ENCODE measurements at regions not wholly inside any gene's neighbourhood (a gene's known extent, or its start where the extent isn't known, plus 50 kb on each side); places are given as distances from the start of the nearest gene placed in this dataset.

DNA sequence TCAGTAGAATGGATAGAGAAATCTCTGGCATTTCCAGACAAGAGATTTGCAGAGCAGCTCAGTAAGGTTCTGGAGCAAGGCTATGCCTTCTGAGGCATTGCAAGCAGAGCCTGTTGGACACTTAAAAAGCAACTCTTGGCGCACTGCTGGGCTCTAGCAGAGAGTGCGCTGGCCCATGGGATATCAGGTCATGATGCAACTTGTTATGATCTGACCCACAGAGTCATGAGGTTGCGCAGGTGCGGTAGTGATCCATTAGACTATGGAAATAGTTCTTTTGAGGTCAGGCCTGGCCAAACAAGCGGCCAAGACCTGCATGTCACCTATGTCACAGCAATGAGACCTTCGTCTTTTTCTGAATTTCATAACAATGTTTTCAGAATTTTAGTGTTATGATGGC, 168.6 kb downstream of the TMTC3 start:
- no peak for DNase-seq (ENCODE audit: low spot score)

DNA sequence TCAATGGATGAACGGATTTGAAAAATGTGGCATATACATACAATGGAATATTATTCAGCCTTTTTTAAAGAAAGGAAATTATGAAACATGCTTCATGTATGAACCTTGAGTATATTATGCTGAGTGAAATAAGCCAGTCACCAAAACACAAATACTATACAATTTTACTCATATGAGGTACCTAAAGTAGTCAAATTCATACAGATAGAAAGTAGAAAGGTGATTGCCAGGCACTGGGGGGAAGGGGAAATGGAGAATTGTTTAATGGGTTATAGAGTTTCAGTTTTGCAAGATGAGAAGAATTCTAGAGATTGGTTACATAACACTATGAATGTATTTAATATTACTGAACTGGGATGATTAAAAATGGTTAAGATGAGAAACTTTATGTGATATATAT, 171.4 kb downstream of the TMTC3 start:
- no peak for DNase-seq (ENCODE audit: low spot score)

DNA sequence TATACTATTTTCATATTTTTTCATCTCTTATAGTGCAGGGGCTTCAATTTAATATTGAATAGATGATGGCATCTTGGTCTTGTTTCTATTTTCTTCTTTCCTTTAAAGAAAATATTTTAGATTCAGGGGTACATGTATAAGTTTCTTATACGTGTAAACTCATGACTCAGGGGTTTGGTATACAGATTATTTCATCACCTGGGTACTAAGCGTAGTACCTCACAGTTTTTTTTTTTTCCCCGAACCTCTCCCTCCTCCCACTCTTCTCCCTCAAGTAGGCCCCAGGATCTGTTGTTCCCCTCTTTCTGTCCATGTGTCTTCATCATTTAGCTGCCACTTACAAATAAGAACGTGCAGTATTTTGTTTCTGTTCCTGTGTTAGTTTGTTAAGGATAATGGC, 172.6 kb downstream of the TMTC3 start:
- DNase-seq (ENCODE audit: low spot score): no peak

DNA sequence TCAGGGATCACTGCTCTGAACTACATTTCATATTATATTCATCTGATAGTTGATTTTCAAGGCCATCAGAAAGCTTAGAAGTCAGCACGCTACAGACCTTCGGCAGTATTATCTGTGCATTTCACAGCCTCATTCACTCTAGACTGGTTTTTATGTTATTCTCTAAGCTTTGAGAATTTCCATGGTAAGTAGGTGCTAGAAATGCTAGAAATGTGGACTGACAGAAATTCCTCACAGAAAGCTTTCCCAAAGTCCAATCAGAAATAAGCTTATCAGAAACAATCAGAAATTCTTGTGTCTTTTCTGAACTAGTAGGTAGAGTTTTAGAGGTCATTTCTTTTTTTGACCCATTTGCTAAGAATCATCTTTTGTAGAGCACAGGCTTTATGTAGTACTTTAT, 176.6 kb downstream of the TMTC3 start:
- no peak for DNase-seq (ENCODE audit: low spot score)

DNA sequence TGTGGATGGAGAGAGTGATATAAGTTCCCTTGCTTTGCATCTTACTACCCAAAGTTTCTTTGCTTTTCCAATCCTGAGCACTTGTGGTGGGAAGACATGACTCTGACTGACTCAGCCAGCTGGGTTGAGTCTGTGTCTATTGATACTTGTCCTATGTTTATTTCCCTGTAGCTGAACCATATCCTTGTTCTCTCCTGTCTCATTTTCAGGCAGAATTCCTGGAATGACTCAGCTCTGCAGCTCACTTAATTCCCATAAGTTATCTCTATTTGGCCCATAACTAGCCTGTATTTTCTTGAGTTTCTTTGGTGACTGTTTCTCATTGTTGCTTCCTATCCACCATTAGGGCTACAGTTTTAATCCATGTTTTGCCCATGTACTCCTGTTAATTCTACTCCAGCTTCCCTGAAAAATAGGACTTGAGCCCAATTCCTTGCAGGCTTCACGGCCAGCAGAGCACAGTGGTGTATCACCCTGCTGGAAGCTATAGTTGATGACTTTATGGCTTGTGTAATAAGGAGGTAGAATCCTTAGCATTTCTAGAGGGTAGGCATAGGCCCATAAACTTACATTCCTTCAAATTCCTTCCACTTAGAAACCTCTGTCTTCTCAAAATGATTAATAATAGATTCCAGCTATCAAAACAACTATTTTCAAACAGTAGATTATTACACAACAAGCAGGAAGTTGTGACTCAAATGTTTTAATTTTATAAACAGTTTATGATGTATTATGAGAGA, 183.1 kb downstream of the TMTC3 start:
- DNase-seq (ENCODE audit: low spot score): peak; percentile 72

DNA sequence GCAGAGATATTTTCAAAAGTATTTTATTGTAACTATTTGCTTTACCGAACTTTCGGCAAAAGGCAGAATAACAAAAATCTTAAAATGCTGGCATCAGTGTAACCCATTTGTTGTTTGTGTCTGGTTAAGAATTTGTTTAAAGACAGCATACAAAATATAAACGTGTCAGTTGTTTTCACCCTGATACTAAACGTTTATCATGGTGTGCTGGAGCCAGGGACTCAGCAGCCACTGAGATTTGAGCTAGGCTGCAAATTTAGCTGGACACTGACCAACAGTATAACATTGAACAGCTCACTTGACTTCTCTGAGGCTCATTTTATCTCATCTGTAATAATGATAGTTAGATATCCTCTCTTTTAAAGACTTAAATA, 183.7 kb downstream of the TMTC3 start:
- DNase-seq (ENCODE audit: low spot score): no peak

DNA sequence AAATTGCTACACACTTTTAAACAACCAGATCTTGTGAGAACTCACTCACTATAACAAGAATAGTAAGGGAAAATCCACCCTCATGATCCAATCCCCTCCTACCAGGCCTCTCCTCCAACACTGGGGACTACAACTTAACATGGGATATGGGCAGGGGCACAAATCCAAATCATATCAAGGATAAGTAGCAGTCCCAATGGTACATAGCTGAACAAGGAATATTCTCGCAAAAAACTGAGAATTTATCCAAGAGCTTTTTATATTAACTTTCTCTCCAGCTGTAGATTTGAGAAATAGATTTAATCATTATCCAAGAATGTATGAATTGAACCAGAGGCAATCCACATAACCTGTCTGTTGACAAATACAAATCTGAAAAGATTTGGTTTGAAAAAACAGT, 185.2 kb downstream of the TMTC3 start:
- no peak for DNase-seq (ENCODE audit: low spot score)

DNA sequence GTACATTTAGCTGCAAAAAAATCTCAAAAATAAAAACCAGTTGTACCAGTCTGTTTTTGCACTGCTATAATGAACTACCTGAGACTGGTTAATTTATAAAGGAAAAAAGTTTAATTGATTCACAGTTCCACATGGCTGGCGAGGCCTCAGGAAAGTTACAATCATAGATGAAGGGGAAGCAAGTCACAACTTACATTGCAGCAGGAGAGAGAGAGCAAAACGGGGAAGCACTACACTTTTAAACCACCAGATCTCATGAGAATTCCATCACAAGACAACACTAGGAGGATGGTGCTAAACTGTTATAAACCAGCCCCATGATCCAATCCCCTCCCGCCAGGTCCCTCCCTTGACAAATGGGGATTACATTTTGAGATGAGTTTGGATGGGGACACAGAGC, 186.0 kb downstream of the TMTC3 start:
- DNase-seq (ENCODE audit: low spot score): no peak

DNA sequence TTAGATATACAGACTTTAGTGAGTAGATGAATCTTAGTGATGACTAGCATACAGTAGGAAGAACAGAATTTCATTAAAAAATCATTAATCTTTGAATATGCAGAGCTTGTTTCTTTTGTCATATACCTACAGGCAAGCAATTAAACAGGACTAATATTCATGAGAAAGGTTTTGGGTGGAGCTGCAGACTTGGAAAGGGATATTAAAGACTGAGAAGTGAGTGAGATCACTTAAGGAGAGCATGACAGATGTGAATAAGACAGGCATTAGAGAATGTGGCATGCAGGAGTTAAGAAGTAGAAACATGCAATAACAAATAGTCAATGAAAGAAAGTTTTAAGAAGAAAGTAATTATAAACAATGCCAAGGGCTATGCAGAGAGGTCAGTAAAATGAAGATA, 187.7 kb downstream of the TMTC3 start:
- no peak for DNase-seq (ENCODE audit: low spot score)

DNA sequence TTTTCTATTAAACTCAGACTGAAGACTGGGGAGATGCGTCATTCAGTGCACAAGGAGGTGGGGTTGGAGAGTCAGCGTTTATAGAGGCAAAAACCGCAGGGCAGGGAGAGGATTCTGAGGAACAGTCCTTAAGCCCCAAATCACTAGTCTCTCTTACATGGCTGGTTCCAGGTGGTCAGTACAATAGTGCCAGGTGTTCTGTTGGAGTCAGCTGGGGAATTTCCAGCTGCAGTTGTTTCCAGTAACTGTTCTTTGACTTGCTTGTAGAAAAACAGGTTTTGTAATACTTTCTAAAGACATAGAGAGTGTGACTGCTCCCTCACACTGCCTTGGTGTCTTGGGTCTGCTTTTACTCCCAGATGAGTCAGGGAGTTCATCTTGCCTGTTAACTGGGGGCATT, 192.2 kb downstream of the TMTC3 start:
- peak; percentile 61 for DNase-seq (ENCODE audit: low spot score)

DNA sequence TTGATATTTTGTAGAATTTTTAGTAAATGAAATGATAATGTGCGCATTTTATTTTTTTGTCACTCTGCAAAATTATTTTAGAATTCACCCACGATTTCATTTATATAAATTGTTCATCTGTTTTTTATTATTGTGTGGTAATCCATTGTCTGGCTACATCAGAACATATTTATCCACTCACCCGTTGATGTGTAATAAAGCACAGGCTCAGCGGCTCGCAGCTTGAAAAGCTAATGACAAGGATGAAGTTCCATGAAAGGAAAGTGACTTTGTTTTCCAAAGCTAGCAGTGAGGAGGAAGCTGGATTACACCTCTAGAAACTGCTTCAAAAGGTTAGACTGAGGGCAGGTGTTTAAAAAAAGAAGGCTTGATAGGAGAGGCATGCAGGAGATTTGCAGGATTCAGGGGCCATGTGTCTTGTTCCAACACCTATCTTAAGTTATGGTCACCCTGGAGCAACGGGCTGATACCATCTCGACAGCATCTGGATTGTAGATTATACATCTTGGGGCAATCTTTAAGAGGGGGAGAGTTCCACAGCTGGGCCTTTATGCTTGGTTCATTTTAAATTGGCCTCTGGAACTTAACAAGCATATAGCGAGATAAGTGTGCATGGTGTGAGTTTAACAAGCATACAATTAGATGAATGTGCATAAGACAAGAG, 194.1 kb downstream of the TMTC3 start:
- DNase-seq (ENCODE audit: low spot score): no peak

DNA sequence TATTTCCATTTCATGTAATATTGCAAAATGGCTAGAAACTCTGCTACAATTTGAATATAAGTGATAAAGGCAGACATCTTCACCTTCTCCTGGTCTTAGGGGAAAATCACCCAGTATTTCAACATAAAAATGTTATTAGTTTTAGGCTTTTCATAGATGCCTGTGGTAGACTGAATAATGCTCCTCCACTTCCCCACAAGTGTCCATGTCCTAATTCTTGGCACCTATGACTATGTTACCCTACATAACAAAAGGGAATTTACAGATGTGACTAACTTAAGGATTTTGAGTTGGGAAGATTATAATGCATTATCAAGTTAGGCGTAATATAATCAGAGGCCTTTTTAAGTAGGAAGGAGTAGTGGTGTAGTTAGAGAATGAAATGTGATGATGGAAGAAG, 196.4 kb downstream of the TMTC3 start:
- DNase-seq (ENCODE audit: low spot score): no peak

DNA sequence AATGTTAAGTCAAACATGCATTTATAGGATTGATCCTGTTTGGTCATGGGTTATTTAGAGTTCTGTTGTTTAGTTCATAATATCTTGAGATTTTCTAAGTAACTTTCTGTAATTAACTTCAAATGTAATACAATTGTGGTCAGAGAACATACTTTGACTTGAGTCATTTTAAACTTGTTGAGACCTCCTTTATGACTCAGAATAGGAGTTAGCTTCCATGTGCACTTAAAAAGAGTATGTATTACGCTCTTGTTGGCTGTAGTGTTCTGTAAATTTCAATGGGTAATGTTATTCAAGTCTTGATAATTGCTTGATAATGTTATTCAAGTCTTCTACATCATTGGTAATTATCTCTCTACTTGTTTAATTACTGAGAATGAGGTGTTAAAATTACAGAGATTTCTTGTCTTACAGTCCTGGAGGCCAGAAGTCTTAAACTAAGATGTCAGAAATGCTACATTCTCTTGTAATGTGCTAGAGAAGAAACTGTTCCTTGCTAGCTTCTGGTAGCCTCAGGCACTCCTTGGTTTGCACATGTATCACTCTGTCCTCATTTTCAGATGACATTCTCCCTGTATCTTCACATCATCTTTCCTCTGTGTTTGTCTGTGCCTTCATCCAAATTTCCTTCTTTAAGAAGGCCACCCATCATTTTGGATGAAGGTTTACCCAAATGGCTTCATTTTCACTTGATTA, 197.3 kb downstream of the TMTC3 start:
- DNase-seq (ENCODE audit: low spot score): peak; percentile 16

DNA sequence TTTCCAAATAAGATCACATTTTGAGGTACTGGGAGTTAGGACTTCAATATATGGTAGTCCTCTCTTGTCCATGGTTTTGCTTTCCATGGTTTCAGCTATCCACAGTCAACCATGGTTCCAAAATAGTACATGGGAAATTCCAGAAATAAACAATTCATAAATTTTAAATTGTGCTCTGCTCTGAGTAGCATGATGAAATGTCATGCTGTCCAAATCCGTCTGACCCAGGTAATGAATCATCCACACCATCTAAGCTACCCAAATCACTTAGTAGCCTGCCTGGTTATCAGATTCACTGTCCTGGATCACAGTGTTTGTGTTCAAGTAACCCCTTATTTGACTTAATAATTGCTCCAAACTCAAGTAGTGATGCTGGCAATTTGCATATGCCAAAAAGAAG, 197.9 kb downstream of the TMTC3 start:
- peak; percentile 9 for DNase-seq (ENCODE audit: low spot score)

DNA sequence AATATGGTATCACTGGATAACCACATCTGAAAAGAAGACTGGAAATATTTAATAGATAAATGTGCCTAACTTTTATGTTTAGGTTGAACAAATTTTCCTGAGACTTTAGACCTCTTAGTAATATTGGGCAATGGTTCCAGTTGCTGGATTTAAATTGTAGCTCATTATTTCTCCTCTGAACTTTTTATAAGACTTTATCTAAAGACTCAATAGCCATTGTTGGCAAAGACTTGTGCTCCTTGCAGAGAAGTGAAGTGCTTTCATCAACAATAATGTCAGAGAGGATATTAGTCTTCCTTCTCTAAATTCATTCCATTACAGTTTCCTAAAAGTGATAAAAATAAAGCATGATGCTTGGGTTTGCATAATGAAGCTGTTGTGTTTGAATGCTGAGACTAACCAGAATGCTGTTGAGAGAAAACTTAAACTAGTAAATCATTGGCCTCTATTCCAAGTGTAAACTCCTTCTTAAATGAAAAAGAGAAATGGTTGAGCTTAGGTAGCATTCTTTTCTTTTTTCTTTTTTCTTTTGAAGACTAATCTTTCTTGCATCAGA, 200.2 kb downstream of the TMTC3 start:
- no peak for DNase-seq (ENCODE audit: low spot score)

DNA sequence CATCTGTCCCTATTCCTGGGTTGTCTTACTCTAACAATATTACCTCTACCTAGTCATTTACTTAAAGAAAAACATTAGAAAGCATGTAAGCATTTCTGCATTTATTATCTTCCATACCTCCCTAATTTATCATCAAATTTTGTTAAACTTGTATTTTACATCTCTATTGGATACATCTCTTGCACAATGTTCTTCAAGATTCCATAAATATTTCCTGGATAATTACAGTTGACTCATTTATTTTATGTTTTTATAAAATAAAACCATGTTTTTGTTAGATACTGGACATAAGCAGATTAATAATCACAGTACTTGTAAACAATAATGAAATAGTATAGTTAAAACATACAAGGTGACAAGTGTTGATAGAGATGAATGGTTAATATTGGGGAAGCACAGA, 209.0 kb downstream of the TMTC3 start:
- DNase-seq (ENCODE audit: low spot score): no peak

DNA sequence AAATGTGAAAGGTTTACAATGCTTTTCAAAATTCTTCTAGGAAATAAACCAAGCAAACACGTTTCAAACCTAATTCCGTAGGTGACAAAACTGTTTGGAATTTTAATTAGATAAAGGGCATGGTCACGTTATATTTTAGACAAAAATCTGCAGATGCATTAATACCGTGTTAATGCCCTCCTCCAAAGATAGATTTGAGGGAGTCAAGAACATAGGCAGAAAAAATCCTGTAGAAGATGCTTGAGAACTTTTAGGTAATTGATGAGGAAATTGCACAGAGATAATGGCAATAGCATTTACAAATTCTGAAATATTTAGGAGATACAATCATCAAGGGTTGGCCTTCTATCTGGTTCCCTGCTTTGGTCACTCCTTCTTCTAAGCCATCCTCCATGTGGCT, 212.6 kb downstream of the TMTC3 start:
- no peak for DNase-seq (ENCODE audit: low spot score)

DNA sequence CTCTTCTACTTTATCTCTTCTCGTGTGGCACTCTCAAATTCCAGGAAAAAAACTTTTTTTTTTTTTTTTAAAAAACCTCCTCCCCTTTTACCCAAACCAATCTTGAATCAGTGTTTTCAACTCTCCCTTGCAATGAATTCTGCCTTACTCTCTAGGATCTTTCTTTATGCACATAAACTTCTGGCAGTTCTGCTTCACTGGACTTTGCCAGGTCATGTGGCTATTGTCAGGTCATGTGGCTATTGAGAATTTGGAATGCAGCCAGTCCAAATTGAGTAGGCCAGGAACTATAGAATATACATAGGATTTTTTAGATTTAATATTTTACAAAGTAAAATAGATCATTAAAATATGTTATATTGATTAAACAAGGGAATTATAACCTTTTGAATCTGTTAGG, 218.2 kb downstream of the TMTC3 start:
- no peak for DNase-seq (ENCODE audit: low spot score)

DNA sequence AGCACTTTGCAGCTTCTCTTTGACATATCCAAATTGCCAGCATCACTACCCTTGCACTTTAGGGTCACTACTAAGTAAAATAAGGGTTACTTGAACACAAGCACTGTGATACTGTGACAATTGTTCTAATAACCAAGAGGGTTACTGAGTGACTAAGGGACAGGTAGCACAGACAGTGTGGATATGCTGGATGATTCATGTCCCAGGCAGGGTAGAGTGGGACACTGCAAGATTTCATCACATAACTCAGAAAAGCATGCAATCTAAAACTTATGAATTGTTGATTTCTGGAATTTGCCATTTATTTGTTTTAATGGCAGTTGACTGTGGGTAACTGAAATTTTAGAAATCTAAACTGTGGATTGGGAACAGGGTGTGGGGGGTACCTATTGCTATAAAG, 218.8 kb downstream of the KITLG start:
- DNase-seq (ENCODE audit: low spot score): no peak

DNA sequence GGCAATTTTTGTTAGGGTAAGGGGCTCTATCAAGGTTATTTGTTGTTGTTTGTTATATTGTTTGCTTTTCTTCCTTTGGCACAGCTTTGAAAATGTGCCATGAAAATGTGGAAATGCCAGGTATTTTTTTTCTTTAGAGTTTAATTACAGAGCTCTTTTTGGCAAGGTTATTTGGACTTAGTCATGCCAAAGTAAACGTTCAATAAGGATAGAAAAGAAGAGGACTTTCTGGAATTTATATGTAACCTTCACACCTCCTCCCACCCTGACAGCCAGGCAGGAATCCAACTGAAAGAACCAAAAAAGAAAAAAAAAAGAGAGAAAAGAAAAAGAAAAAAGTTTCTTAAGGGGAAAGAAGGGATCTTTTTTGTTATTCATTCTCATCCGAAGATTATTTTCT, 217.8 kb downstream of the KITLG start:
- no peak for DNase-seq (ENCODE audit: low spot score)

DNA sequence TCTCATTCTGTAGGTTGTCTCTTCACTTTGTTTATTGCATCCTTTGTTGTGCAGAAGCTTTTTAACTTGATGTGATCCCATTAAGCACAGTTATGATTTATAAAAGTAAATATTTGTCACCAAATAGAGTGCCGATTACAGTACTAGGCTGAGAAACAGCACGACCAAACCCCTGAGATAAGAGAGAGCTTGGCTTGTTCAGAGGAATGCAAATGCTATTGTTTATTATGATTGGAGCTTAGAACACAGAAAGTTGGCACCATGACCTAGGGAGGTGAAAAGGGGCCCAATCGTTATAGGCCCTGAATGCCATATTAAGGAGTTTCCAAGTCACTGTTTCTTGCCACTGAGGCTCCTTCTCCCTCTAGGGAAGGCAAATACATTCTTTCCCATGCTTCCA, 214.9 kb downstream of the KITLG start:
- DNase-seq (ENCODE audit: low spot score): no peak

DNA sequence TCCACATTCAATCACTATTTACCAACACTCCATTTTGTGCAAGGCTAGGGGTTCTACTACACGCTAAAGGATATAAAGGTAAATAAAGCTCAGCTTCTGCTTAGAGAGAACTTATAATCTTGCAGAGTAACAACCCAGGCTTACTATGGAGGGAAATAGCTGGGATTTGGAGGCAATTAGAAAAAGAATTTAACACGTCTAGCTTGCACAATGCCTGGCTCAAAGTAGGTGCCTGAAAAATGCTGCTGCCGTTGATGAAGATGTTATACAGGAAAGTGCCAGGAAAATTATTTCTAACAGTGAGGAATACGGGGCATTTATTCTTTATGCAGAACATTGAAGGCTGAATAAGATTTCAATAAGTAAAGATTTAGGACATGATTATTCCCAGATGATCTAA, 214.2 kb downstream of the KITLG start:
- DNase-seq (ENCODE audit: low spot score): no peak

DNA sequence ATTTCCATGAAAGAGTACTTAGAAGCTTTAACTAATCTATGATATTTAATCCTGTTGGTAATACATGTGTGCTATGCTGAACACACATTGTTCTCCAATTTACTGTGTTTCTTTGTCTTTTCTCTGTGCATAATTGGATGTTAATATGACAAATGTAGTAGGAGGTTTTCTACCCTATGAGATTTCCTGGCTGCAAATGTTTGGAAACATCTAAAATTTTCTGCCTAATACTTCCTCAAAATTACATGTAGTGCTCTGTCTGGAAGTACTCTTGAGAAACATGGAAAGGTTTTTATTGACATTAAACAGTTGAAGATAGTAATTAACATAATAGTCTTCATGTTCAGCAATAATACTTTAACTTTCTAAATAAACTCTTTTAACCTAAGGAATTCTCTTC, 213.0 kb downstream of the KITLG start:
- DNase-seq (ENCODE audit: low spot score): no peak
